MCF 10A (cell line): ENCODE measurements at regions not wholly inside any gene's neighbourhood (a gene's known extent, or its start where the extent isn't known, plus 50 kb on each side); places are given as distances from the start of the nearest gene placed in this dataset.
"Not testable (repeated sequence)": the region's sequence is repeated elsewhere in the genome, so short reads cannot be mapped to it uniquely, and the experiment has no call there.

Experiments
- BruUV-seq: library from RNA; stranded (reverse); fragments of 400-500 nt; replicated peaks from 2 replicates; lab custom pipeline; 2021; lab: Mats Ljungman, UMichigan
- CTCF ChIA-PET: fragments of 300-600 bp; sonication (Branson Sonifier 250); formaldehyde crosslinking; extraction: SDS; loops from one replicate; lab custom pipeline; 2021; ENCODE audit warnings: antibody characterized with exemption, inconsistent platforms; lab: Yijun Ruan, JAX
- POLR2A ChIA-PET: fragments of 300-600, 350-650 bp; sonication (Branson Sonifier 250); formaldehyde crosslinking; extraction: SDS; loops from one replicate; lab custom pipeline; 2020; ENCODE audit warnings: antibody characterized with exemption, inconsistent platforms; lab: Yijun Ruan, JAX
- DNase-seq: peaks from one replicate; pipeline ENCODE4 v3.0.0-alpha.2; 2018; ENCODE audit not compliant: unreplicated experiment
- H3K27ac Mint-ChIP-seq: one replicate; pipeline ENCODE4 v1.8.0; 2022; ENCODE audit warnings: mild to moderate bottlenecking, low read depth, mixed read lengths; ENCODE audit not compliant: unreplicated experiment
- H3K27me3 Mint-ChIP-seq: one replicate; pipeline ENCODE4 v1.8.0; 2022; ENCODE audit warnings: mixed read lengths; ENCODE audit not compliant: insufficient read depth, unreplicated experiment
- H3K36me3 Mint-ChIP-seq: one replicate; pipeline ENCODE4 v1.8.0; 2022; ENCODE audit warnings: mild to moderate bottlenecking, moderate library complexity, mixed read lengths; ENCODE audit not compliant: insufficient read depth, unreplicated experiment
- H3K4me1 Mint-ChIP-seq: one replicate; pipeline ENCODE4 v1.8.0; 2022; ENCODE audit warnings: mixed read lengths; ENCODE audit not compliant: insufficient read depth, unreplicated experiment
- H3K4me3 Mint-ChIP-seq: one replicate; pipeline ENCODE4 v1.8.0; 2022; ENCODE audit warnings: mild to moderate bottlenecking, moderate library complexity, mixed read lengths; ENCODE audit not compliant: unreplicated experiment
- H3K9me3 Mint-ChIP-seq: one replicate; pipeline ENCODE4 v1.8.0; 2022; ENCODE audit warnings: mixed read lengths; ENCODE audit not compliant: unreplicated experiment
- CTCF ChIP-seq: fragments of 200-600 bp; IDR thresholded peaks from one replicate; pipeline ENCODE4 v1.8.0; 2022; ENCODE audit warnings: antibody characterized with exemption, mild to moderate bottlenecking; ENCODE audit not compliant: unreplicated experiment
- intact Hi-C: fragments of 100-400 bp; cut with micrococcal nuclease; formaldehyde crosslinking; loops from 2 replicates; pipeline ENCODE4 v1.14.1; 2022

GRCh38 chr2:181737302-181737701 is 57.0 kb upstream of the NEUROD1 start:
- H3K27ac Mint-ChIP-seq, BruUV-seq, intact Hi-C loops, H3K4me1 Mint-ChIP-seq, H3K27me3 Mint-ChIP-seq, DNase-seq, H3K4me3 Mint-ChIP-seq, POLR2A ChIA-PET, H3K9me3 Mint-ChIP-seq, H3K36me3 Mint-ChIP-seq, CTCF ChIA-PET: not testable (repeated sequence)

- no TSS peak for BruUV-seq
- ChIA-PET POLR2A (no interaction called here), CTCF (interaction anchor here (0.6 to 1.5 kb wide), 8 partner anchors 23 to 633 kb away, joined by 3 to 9 read pairs (median 4); no protein-coding TSS in a partner anchor)
- Mint-ChIP-seq H3K27me3 (no peaks in the 10 kb centered on the region), H3K4me3 (no peak overlapping the region), H3K4me1 (no peaks in the 10 kb centered on the region), H3K27ac (no peak overlapping the region), H3K36me3 (no peaks in the 10 kb centered on the region), H3K9me3 (peaks cover 1% of the 10 kb centered on the region)
- intact Hi-C loops, result no loop called here
- peak; percentile 10 for DNase-seq
- no peak for TF ChIP-seq CTCF
Measured at GRCh38 chr2:181738074-181738473, 57.8 kb upstream of the NEUROD1 start.

GRCh38 chr2:181738563-181738962 is 58.2 kb upstream of the NEUROD1 start:
- no peak for TF ChIP-seq CTCF
- POLR2A ChIA-PET, result no interaction called here
- Mint-ChIP-seq H3K36me3 (no peaks in the 10 kb centered on the region), H3K27ac (no peak overlapping the region), H3K27me3 (no peaks in the 10 kb centered on the region), H3K4me3 (no peak overlapping the region), H3K9me3 (no peaks in the 10 kb centered on the region), H3K4me1 (peaks cover under 1% of the 10 kb centered on the region)
- no peak for DNase-seq
- CTCF ChIA-PET, result interaction anchor here (0.6 to 1.5 kb wide), 7 partner anchors 24 to 634 kb away, joined by 3 to 9 read pairs (median 3); no protein-coding TSS in a partner anchor
- intact Hi-C loops, result no loop called here
- no TSS peak for BruUV-seq

- DNase-seq, result no peak
- intact Hi-C loops, result loop anchor here (5.0 kb wide), 1 partner anchor 911 kb away; no protein-coding TSS in a partner anchor
- ChIA-PET POLR2A (interaction anchor here (0.7 to 1.1 kb wide), 2 partner anchors 151 to 902 kb away, joined by 3 to 4 read pairs; no protein-coding TSS in a partner anchor), CTCF (interaction anchor here (0.6 to 4.1 kb wide), 11 partner anchors 12 to 431 kb away, joined by 3 to 70 read pairs (median 7); no protein-coding TSS in a partner anchor)
- Mint-ChIP-seq H3K4me3 (no peak overlapping the region), H3K27ac (peak overlapping the region; percentile 54), H3K4me1 (peaks cover 6% of the 10 kb centered on the region), H3K27me3 (no peaks in the 10 kb centered on the region), H3K9me3 (no peaks in the 10 kb centered on the region), H3K36me3 (no peaks in the 10 kb centered on the region)
- no peak for TF ChIP-seq CTCF
- BruUV-seq, result no TSS peak
Measured at GRCh38 chr2:181741756-181742155, 61.4 kb upstream of the NEUROD1 start.
